GM12892 (cell line): ENCODE measurements at regions not wholly inside any gene's neighbourhood (a gene's known extent, or its start where the extent isn't known, plus 50 kb on each side); places are given as distances from the start of the nearest gene placed in this dataset.

ENCODE experiments used
- POLR2AphosphoS5 ChIP-seq: IDR thresholded peaks from 2 replicates; pipeline ENCODE4 v1.6.1; 2011; ENCODE audit warnings: low read depth, low read length, control low read depth
- TAF1 ChIP-seq: IDR thresholded peaks from 2 replicates; pipeline ENCODE4 v1.6.1; 2011; ENCODE audit warnings: low read depth, mild to moderate bottlenecking, control low read depth, low read length, borderline replicate concordance

- TF ChIP-seq POLR2AphosphoS5 (no peak), TAF1 (no peak)
Observed at GRCh38 chrX:104482757-104483156, 83.2 kb upstream of the IL1RAPL2 start.
